K562 (cell line): ENCODE measurements at regions not wholly inside any gene's neighbourhood (a gene's known extent, or its start where the extent isn't known, plus 50 kb on each side); places are given as distances from the start of the nearest gene placed in this dataset.

Experiments
- BHLHE40 ChIP-seq: IDR thresholded peaks from 2 replicates; pipeline ENCODE4 v1.6.1; 2011; ENCODE audit warnings: low read length, improper control_type of control experiment
- ELF1 ChIP-seq: fragments of 200-800 bp; sonication (Bioruptor generic); IDR thresholded peaks from 2 replicates; pipeline ENCODE4 v1.6.1; 2016; ENCODE audit warnings: missing genetic modification characterization, missing compliant biosample characterization
- ERF ChIP-seq: fragments of 450-650 bp; formaldehyde crosslinking; IDR thresholded peaks from 2 replicates; pipeline ENCODE4 v1.4.0; 2020; ENCODE audit warnings: mild to moderate bottlenecking, mixed read lengths
- EZH2 ChIP-seq: IDR thresholded peaks from 2 replicates; pipeline ENCODE4 v1.6.1; 2012; ENCODE audit warnings: low read depth, mild to moderate bottlenecking, inconsistent platforms, low read length, borderline replicate concordance
- POLR3A ChIP-seq: IDR thresholded peaks from 2 replicates; pipeline ENCODE4 v1.6.1; 2011; ENCODE audit warnings: borderline replicate concordance, mild to moderate bottlenecking, moderate library complexity; ENCODE audit not compliant: insufficient read length, insufficient read depth; ENCODE audit errors: extremely low read depth
- PTBP1 ChIP-seq: fragments of 200-400 bp; formaldehyde crosslinking; IDR thresholded peaks from 2 replicates; pipeline ENCODE4 v1.6.1; 2017; ENCODE audit warnings: low read depth, low read length
- SRSF3 ChIP-seq: fragments of 200-400 bp; formaldehyde crosslinking; IDR thresholded peaks from 2 replicates; pipeline ENCODE4 v1.6.1; 2016; ENCODE audit warnings: mild to moderate bottlenecking, low read length, moderate library complexity; ENCODE audit not compliant: insufficient read depth
- ZKSCAN3 ChIP-seq: fragments of 250-450 bp; sonication (Bioruptor Pico); IDR thresholded peaks from 2 replicates; pipeline ENCODE4 v1.4.0; 2020
- ZNF140 ChIP-seq: fragments of 250-450 bp; sonication (Bioruptor Pico); IDR thresholded peaks from 2 replicates; pipeline ENCODE4 v1.8.0; 2021; ENCODE audit warnings: moderate library complexity, mild to moderate bottlenecking, inconsistent platforms
- ZNF408 ChIP-seq: fragments of 250-450 bp; sonication (Bioruptor Pico); IDR thresholded peaks from 2 replicates; pipeline ENCODE4 v1.4.0; 2020; ENCODE audit warnings: low read depth, mild to moderate bottlenecking, moderate library complexity
- TF ChIP-seq, protein P1 (sequence below): fragments of 200-800 bp; sonication (Bioruptor generic); IDR thresholded peaks from 2 replicates; pipeline ENCODE4 v1.6.1; 2016; ENCODE audit warnings: missing genetic modification characterization, missing compliant biosample characterization
- TF ChIP-seq, protein P2 (sequence below): fragments of 250-450 bp; sonication (Bioruptor Pico); IDR thresholded peaks from 2 replicates; pipeline ENCODE4 v1.5.0; 2020; ENCODE audit warnings: mild to moderate bottlenecking
- TF ChIP-seq, protein P3 (sequence below): sonication (generic); formaldehyde crosslinking; IDR thresholded peaks from 2 replicates; pipeline ENCODE4 v1.5.0; 2020; ENCODE audit warnings: missing genetic modification reagents
- TF ChIP-seq, protein P4 (sequence below): fragments of 250-450 bp; sonication (Bioruptor Pico); IDR thresholded peaks from 2 replicates; pipeline ENCODE4 v1.4.0; 2020; ENCODE audit warnings: mild to moderate bottlenecking, moderate library complexity
- TF ChIP-seq, protein P5 (sequence below), 2 experiments: IDR thresholded peaks; 2 replicates each; pipeline ENCODE4 v1.6.1; 2011; ENCODE audit warnings: borderline replicate concordance in 1 of 2, control low read depth in 1 of 2, low read depth in 1 of 2, low read length in 1 of 2, mild to moderate bottlenecking in 1 of 2, mixed read lengths in 1 of 2, moderate library complexity in 1 of 2; ENCODE audit not compliant: insufficient read depth in 1 of 2, insufficient read length in 1 of 2, poor library complexity in 1 of 2, severe bottlenecking in 1 of 2; ENCODE audit errors: extremely low read depth in 1 of 2

DNA sequence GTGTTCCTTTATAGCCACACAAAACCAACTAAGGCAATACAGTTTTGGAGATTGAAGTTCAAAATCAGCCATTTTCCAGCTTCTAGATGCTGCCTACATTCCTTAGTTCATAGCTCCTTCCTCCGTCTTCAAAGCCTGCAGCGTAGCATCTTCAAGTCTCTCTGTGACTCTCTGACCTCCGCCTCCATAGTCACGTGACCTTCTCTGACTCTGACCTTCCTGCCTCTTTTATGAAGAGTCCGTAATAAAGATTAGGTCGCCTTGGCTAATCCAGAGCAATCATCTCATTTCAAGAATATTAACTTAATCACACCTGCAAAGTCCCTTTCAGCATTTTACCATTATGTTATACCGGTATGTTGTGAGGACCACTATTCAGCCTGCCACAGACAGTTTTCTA is 60.4 kb downstream of the ZCCHC12 start (continued):
- TF ChIP-seq, protein P1, sequence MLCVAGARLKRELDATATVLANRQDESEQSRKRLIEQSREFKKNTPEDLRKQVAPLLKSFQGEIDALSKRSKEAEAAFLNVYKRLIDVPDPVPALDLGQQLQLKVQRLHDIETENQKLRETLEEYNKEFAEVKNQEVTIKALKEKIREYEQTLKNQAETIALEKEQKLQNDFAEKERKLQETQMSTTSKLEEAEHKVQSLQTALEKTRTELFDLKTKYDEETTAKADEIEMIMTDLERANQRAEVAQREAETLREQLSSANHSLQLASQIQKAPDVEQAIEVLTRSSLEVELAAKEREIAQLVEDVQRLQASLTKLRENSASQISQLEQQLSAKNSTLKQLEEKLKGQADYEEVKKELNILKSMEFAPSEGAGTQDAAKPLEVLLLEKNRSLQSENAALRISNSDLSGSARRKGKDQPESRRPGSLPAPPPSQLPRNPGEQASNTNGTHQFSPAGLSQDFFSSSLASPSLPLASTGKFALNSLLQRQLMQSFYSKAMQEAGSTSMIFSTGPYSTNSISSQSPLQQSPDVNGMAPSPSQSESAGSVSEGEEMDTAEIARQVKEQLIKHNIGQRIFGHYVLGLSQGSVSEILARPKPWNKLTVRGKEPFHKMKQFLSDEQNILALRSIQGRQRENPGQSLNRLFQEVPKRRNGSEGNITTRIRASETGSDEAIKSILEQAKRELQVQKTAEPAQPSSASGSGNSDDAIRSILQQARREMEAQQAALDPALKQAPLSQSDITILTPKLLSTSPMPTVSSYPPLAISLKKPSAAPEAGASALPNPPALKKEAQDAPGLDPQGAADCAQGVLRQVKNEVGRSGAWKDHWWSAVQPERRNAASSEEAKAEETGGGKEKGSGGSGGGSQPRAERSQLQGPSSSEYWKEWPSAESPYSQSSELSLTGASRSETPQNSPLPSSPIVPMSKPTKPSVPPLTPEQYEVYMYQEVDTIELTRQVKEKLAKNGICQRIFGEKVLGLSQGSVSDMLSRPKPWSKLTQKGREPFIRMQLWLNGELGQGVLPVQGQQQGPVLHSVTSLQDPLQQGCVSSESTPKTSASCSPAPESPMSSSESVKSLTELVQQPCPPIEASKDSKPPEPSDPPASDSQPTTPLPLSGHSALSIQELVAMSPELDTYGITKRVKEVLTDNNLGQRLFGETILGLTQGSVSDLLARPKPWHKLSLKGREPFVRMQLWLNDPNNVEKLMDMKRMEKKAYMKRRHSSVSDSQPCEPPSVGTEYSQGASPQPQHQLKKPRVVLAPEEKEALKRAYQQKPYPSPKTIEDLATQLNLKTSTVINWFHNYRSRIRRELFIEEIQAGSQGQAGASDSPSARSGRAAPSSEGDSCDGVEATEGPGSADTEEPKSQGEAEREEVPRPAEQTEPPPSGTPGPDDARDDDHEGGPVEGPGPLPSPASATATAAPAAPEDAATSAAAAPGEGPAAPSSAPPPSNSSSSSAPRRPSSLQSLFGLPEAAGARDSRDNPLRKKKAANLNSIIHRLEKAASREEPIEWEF: no peak
- TF ChIP-seq, protein P2, sequence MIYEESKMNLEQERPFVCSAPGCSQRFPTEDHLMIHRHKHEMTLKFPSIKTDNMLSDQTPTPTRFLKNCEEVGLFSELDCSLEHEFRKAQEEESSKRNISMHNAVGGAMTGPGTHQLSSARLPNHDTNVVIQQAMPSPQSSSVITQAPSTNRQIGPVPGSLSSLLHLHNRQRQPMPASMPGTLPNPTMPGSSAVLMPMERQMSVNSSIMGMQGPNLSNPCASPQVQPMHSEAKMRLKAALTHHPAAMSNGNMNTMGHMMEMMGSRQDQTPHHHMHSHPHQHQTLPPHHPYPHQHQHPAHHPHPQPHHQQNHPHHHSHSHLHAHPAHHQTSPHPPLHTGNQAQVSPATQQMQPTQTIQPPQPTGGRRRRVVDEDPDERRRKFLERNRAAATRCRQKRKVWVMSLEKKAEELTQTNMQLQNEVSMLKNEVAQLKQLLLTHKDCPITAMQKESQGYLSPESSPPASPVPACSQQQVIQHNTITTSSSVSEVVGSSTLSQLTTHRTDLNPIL: no peak
- TF ChIP-seq ZNF408 (no peak), PTBP1 (no peak), POLR3A (no peak), ZKSCAN3 (no peak), BHLHE40 (peak; percentile 32; the same call in 1 of the 2 replicates), ZNF140 (CRISPR knock-in tag) (no peak), ERF (CRISPR knock-in tag) (no peak), EZH2 (no peak), ELF1 (tag) (no peak), SRSF3 (no peak)
- TF ChIP-seq, protein P3, sequence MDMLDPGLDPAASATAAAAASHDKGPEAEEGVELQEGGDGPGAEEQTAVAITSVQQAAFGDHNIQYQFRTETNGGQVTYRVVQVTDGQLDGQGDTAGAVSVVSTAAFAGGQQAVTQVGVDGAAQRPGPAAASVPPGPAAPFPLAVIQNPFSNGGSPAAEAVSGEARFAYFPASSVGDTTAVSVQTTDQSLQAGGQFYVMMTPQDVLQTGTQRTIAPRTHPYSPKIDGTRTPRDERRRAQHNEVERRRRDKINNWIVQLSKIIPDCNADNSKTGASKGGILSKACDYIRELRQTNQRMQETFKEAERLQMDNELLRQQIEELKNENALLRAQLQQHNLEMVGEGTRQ (CRISPR knock-in tag): peak; percentile 69
- TF ChIP-seq, protein P4, sequence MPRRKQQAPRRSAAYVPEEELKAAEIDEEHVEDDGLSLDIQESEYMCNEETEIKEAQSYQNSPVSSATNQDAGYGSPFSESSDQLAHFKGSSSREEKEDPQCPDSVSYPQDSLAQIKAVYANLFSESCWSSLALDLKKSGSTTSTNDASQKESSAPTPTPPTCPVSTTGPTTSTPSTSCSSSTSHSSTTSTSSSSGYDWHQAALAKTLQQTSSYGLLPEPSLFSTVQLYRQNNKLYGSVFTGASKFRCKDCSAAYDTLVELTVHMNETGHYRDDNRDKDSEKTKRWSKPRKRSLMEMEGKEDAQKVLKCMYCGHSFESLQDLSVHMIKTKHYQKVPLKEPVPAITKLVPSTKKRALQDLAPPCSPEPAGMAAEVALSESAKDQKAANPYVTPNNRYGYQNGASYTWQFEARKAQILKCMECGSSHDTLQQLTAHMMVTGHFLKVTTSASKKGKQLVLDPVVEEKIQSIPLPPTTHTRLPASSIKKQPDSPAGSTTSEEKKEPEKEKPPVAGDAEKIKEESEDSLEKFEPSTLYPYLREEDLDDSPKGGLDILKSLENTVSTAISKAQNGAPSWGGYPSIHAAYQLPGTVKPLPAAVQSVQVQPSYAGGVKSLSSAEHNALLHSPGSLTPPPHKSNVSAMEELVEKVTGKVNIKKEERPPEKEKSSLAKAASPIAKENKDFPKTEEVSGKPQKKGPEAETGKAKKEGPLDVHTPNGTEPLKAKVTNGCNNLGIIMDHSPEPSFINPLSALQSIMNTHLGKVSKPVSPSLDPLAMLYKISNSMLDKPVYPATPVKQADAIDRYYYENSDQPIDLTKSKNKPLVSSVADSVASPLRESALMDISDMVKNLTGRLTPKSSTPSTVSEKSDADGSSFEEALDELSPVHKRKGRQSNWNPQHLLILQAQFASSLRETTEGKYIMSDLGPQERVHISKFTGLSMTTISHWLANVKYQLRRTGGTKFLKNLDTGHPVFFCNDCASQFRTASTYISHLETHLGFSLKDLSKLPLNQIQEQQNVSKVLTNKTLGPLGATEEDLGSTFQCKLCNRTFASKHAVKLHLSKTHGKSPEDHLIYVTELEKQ (CRISPR knock-in tag): no peak
- TF ChIP-seq, protein P5, sequence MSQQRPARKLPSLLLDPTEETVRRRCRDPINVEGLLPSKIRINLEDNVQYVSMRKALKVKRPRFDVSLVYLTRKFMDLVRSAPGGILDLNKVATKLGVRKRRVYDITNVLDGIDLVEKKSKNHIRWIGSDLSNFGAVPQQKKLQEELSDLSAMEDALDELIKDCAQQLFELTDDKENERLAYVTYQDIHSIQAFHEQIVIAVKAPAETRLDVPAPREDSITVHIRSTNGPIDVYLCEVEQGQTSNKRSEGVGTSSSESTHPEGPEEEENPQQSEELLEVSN (IDR thresholded peaks at IDR 0.05; ENCODE audit: borderline replicate concordance in 1 of 2, extremely low read depth in 1 of 2, insufficient read depth in 1 of 2, insufficient read length in 1 of 2, low read depth in 1 of 2, low read length in 1 of 2, poor library complexity in 1 of 2, severe bottlenecking in 1 of 2): no peak
